ENCODE measurements at regions not wholly inside any gene's neighbourhood (a gene's known extent, or its start where the extent isn't known, plus 50 kb on each side); places are given as distances from the start of the nearest gene placed in this dataset.

- TF ChIP-seq FOXP2 (optimal IDR thresholded peaks at IDR 0.05; ENCODE audit: control extremely low read depth, extremely low read length, insufficient read depth) (no peak), EZH2 (IDR thresholded peaks at IDR 0.05) (no peak), POLR2AphosphoS5 (IDR thresholded peaks at IDR 0.05; ENCODE audit: borderline replicate concordance, low read depth, low read length) (no peak)
These were observed 50.1 kb upstream of the LTA4H start for GRCh38 chr12:96085475-96085874.

All from SK-N-MC (cell line).